ENCODE measurements at regions not wholly inside any gene's neighbourhood (a gene's known extent, or its start where the extent isn't known, plus 50 kb on each side); places are given as distances from the start of the nearest gene placed in this dataset.

- no peak for DNase-seq
Measured at GRCh38 chr1:67563684-67564083, 121.3 kb upstream of the GADD45A start.

GRCh38 chr1:67564193-67564592 lies 120.8 kb upstream of the GADD45A start:
- DNase-seq = no peak

GRCh38 chr1:67566803-67567377 lies 118.1 kb upstream of the GADD45A start:
- DNase-seq = no peak

- DNase-seq = no peak
Measured at GRCh38 chr1:67570486-67571143, 114.4 kb upstream of the GADD45A start.

GRCh38 chr1:67571406-67571805 lies 113.6 kb upstream of the GADD45A start:
- no peak for DNase-seq

GRCh38 chr1:67571901-67572593 lies 113.0 kb upstream of the GADD45A start:
- no peak for DNase-seq

GRCh38 chr1:67572594-67573221 lies 112.3 kb upstream of the GADD45A start:
- no peak for DNase-seq

GRCh38 chr1:67573311-67573872 lies 111.6 kb upstream of the GADD45A start:
- no peak for DNase-seq

- DNase-seq = no peak
Measured at GRCh38 chr1:67574221-67574620, 110.8 kb upstream of the GADD45A start.

GRCh38 chr1:67575861-67576260 lies 109.1 kb upstream of the GADD45A start:
- no peak for DNase-seq

GRCh38 chr1:67576474-67576873 lies 108.5 kb upstream of the GADD45A start:
- no peak for DNase-seq

- no peak for DNase-seq
Measured at GRCh38 chr1:67577646-67578045, 107.4 kb upstream of the GADD45A start.

- no peak for DNase-seq
Measured at GRCh38 chr1:67578397-67579020, 106.5 kb upstream of the GADD45A start.

GRCh38 chr1:67579623-67580394 lies 105.2 kb upstream of the GADD45A start:
- no peak for DNase-seq

- no peak for DNase-seq
Measured at GRCh38 chr1:67580691-67581403, 104.2 kb upstream of the GADD45A start.

GRCh38 chr1:67582625-67583461 lies 102.2 kb upstream of the GADD45A start:
- no peak for DNase-seq

- no peak for DNase-seq
Measured at GRCh38 chr1:67583462-67583950, 101.5 kb upstream of the GADD45A start.

GRCh38 chr1:67584938-67585337 lies 100.1 kb upstream of the GADD45A start:
- DNase-seq = no peak

GRCh38 chr1:67586596-67586995 lies 98.4 kb upstream of the GADD45A start:
- DNase-seq = no peak

- DNase-seq = no peak
Measured at GRCh38 chr1:67588178-67588855, 96.7 kb upstream of the GADD45A start.

All from retina (tissue), 1 donor.